ENCODE measurements at regions not wholly inside any gene's neighbourhood (a gene's known extent, or its start where the extent isn't known, plus 50 kb on each side); places are given as distances from the start of the nearest gene placed in this dataset.

DNA sequence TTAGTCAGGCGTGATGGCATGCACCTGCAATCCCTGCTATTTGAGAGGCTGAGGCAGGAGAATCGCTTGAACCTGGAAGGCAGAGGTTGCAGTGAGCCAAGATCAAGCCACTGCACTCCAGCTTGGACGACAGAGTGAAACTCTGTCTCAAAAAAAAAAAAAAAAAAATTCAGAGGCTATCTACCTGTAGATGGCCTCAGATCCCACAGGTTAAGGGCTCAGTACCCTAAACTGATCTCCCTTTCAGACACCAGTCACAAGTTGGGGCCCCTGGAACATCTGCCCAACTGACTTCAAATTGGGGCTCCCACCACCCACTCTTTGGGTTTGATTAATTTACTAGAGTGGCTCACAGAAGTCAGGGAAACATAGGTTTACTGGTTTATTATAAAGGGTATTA, 65.4 kb upstream of the ERCC6L2 start:
- Histone ChIP-seq H3K4me3 (no peak overlapping the region), H3K27me3 (ENCODE audit: insufficient read depth in 3 of 3, low read length in 2 of 3) (no peaks in the 10 kb centered on the region), H3K9me3 (no peaks in the 10 kb centered on the region), H3K36me3 (ENCODE audit: insufficient read depth in 1 of 2, low read depth in 1 of 2) (peaks cover 0 to 4% of the 10 kb centered on the region in 2 donors), H3K4me1 (no peaks in the 10 kb centered on the region), H3K27ac (no peak overlapping the region)
- no peak for DNase-seq
- ATAC-seq, result no peak
- 59 to 71% (median 63%) methylated on average over 3 of the region's 3 CpGs for WGBS, 3 donors
- no peak for TF ChIP-seq CTCF (IDR thresholded peaks at IDR 0.05)
- intact Hi-C loops (cut with DNase I), result no loop called here

DNA sequence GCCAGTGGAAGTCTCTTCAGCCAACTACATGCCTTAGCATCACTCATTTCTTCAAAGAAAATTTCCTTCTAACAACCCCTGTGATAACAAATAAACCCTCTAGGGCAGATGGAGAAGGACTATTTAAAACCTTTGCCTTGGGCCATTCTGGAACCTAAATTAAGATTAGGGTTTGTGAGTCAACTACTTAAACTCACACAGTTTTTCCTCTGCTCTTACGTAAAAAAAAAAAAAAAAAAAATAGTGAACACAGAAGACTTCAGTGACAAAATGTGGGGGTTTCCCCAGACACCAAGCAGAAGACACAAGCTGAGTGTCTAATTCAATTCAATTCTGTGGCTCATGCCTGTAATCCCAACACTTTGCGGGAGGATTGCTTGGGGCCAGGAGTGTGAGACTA, 65.8 kb upstream of the ERCC6L2 start:
- H3K36me3 ChIP-seq (ENCODE audit: insufficient read depth in 1 of 2, low read depth in 1 of 2), result peaks cover 0 to 4% of the 10 kb centered on the region in 2 donors
- DNase-seq (no peak), ATAC-seq (no peak)
- H3K27ac ChIP-seq, result no peak overlapping the region
- intact Hi-C loops (cut with DNase I), result no loop called here
- 91 to 95% (median 94%) methylated on average over 2 of the region's 2 CpGs for WGBS, 3 donors
- H3K9me3 ChIP-seq, result no peaks in the 10 kb centered on the region
- no peak for TF ChIP-seq CTCF (IDR thresholded peaks at IDR 0.05)
- no peaks in the 10 kb centered on the region for H3K27me3 ChIP-seq (ENCODE audit: insufficient read depth in 3 of 3, low read length in 2 of 3)
- H3K4me1 ChIP-seq, result no peaks in the 10 kb centered on the region
- no peak overlapping the region for H3K4me3 ChIP-seq

DNA sequence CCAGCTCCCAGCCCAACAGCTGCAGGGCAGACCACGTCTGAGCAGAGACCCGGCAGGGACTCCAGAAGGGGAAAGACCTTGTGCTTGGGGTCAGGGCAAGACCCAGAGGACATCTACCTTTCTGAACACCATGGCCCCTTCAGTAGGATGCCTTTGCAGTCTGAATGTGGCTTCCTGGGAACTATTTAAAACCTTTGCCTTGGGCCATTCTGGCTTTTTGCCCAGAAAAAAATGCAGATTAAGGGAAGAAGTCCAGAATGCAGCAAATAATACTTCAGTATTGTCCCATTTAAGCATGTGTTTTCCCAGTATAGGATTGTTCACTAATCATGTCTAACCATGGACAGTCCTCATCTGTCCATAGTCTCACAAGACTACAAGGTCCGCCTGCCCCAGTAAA, 67.5 kb upstream of the ERCC6L2 start:
- no peak for ATAC-seq
- H3K27ac ChIP-seq, result no peak overlapping the region
- no peak for TF ChIP-seq CTCF (IDR thresholded peaks at IDR 0.05)
- no peak for DNase-seq
- H3K4me3 ChIP-seq, result no peak overlapping the region
- no peaks in the 10 kb centered on the region for H3K9me3 ChIP-seq
- no peaks in the 10 kb centered on the region for H3K4me1 ChIP-seq
- 36 to 52% (median 46%) methylated on average over 3 of the region's 3 CpGs for WGBS, 3 donors
- no peaks in the 10 kb centered on the region for H3K36me3 ChIP-seq (ENCODE audit: insufficient read depth in 1 of 2, low read depth in 1 of 2)
- intact Hi-C loops (cut with DNase I), result no loop called here
- H3K27me3 ChIP-seq (ENCODE audit: insufficient read depth in 3 of 3, low read length in 2 of 3), result no peaks in the 10 kb centered on the region

DNA sequence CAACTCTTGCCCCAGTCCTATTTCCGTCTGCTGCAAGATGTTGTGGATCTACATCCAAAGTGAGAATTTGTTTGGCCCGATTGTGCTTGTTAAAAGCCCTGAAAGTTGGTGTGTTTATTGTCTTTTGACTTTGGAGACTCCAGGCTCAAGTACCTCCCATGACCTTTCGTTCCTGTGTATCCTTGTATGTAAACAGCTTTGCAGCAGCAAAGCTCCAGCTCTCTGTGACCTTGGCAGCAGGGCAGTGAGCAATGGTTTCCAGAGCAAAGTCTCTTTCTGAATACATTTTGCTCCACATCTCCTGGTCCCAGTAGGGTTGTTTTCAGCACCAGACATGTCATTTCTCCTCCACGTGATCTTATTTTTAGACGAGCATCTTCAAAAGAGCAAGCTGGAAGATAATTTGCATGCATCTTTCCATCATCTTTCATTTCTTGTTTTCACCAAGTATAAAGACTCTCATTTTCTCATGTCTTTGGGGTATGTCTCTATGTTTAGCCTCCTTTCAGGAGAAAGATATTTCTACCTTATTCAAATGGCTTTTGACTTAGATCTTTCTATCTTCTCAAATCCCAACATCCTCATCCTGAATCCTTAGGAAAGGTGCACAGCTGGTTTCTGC, 68.1 kb upstream of the ERCC6L2 start:
- Histone ChIP-seq H3K4me3 (no peak overlapping the region), H3K4me1 (no peaks in the 10 kb centered on the region), H3K36me3 (ENCODE audit: insufficient read depth in 1 of 2, low read depth in 1 of 2) (no peaks in the 10 kb centered on the region), H3K9me3 (no peaks in the 10 kb centered on the region), H3K27ac (no peak overlapping the region), H3K27me3 (ENCODE audit: insufficient read depth in 3 of 3, low read length in 2 of 3) (no peaks in the 10 kb centered on the region)
- 58 to 73% (median 68%) methylated on average over 5 of the region's 5 CpGs for WGBS, 3 donors
- ATAC-seq, result no peak
- no peak for DNase-seq
- no peak for TF ChIP-seq CTCF (IDR thresholded peaks at IDR 0.05)
- intact Hi-C loops (cut with DNase I), result no loop called here

GRCh38 chr9:95803197-95803596, 72.3 kb upstream of the ERCC6L2 start:
- DNase-seq (no peak), ATAC-seq (no peak)
- H3K4me3 ChIP-seq, result no peak overlapping the region

More at GRCh38 chr9:95803197-95803596, 72.3 kb upstream of the ERCC6L2 start:
- Histone ChIP-seq H3K27ac (no peak overlapping the region), H3K27me3 (ENCODE audit: insufficient read depth in 3 of 3, low read length in 2 of 3) (peaks cover 0 to 6% (median 0%) of the 10 kb centered on the region in 3 donors), H3K4me1 (no peaks in the 10 kb centered on the region), H3K9me3 (no peaks in the 10 kb centered on the region), H3K36me3 (ENCODE audit: insufficient read depth in 1 of 2, low read depth in 1 of 2) (no peaks in the 10 kb centered on the region)
- intact Hi-C loops (cut with DNase I), result no loop called here
- TF ChIP-seq CTCF (IDR thresholded peaks at IDR 0.05), result no peak
- 73 to 88% (median 80%) methylated on average over 4 of the region's 4 CpGs for WGBS, 3 donors
